ENCODE measurements at regions not wholly inside any gene's neighbourhood (a gene's known extent, or its start where the extent isn't known, plus 50 kb on each side); places are given as distances from the start of the nearest gene placed in this dataset.

DNA sequence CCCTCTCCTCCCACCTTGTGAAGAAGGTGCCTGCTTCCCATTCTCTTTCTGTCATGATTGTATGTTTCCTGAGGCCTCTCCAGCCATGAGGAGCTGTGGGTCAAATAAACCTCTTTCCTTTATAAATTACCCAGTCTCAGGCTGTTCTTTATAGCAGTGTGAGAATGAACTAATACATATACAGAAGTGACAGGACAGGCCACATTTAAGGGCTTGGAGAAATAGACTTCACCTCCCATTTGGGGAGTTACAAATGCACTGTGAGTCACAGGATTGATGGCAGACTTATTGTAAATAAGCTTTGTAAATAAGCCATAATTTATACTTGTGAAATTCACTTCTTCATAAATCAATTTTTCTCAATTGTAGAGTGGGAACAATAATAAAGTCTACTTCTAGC, 543.3 kb downstream of the LRRIQ3 start:
- no peaks in the 10 kb centered on the region for H3K79me2 ChIP-seq (ENCODE audit: insufficient read depth, low read length)
- no peaks in the 10 kb centered on the region for H3K4me1 ChIP-seq (ENCODE audit: insufficient read depth, low read length)
- no peaks in the 10 kb centered on the region for H3K27me3 ChIP-seq (ENCODE audit: insufficient read depth, low read length, poor library complexity)
- ATAC-seq (ENCODE audit: insufficient read depth, low read depth) (no peak), DNase-seq (no peak)
- no peak overlapping the region for H3K27ac ChIP-seq (ENCODE audit: low read length)
- TF ChIP-seq EZH2 (IDR thresholded peaks at IDR 0.05; ENCODE audit: borderline replicate concordance, low read depth, low read length, severe bottlenecking): no peak
- TF ChIP-seq, protein P1, sequence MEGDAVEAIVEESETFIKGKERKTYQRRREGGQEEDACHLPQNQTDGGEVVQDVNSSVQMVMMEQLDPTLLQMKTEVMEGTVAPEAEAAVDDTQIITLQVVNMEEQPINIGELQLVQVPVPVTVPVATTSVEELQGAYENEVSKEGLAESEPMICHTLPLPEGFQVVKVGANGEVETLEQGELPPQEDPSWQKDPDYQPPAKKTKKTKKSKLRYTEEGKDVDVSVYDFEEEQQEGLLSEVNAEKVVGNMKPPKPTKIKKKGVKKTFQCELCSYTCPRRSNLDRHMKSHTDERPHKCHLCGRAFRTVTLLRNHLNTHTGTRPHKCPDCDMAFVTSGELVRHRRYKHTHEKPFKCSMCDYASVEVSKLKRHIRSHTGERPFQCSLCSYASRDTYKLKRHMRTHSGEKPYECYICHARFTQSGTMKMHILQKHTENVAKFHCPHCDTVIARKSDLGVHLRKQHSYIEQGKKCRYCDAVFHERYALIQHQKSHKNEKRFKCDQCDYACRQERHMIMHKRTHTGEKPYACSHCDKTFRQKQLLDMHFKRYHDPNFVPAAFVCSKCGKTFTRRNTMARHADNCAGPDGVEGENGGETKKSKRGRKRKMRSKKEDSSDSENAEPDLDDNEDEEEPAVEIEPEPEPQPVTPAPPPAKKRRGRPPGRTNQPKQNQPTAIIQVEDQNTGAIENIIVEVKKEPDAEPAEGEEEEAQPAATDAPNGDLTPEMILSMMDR (IDR thresholded peaks at IDR 0.05; ENCODE audit: borderline replicate concordance, extremely low read depth, low read length, poor library complexity, severe bottlenecking): no peak
- H4K20me1 ChIP-seq (ENCODE audit: insufficient read depth, low read length): no peaks in the 10 kb centered on the region
- no peak overlapping the region for H3K4me3 ChIP-seq (ENCODE audit: low read depth in 1 of 2, low read length in 2 of 2)
- H3K9ac ChIP-seq (ENCODE audit: low read depth, low read length): no peak overlapping the region
- no peak overlapping the region for H2AFZ ChIP-seq (ENCODE audit: low read depth, low read length)
- no peaks in the 10 kb centered on the region for H3K9me3 ChIP-seq (ENCODE audit: insufficient read depth, low read length, severe bottlenecking)
- no peak overlapping the region for H3K4me2 ChIP-seq (ENCODE audit: insufficient read depth, low read length)
- no peaks in the 10 kb centered on the region for H3K36me3 ChIP-seq (ENCODE audit: insufficient read depth, low read length)

GRCh38 chr1:73644198-73644597, 553.8 kb downstream of the LRRIQ3 start:
- H3K4me2 ChIP-seq (ENCODE audit: insufficient read depth, low read length): no peak overlapping the region
- H3K4me3 ChIP-seq (ENCODE audit: low read depth in 1 of 2, low read length in 2 of 2): no peak overlapping the region
- no peak overlapping the region for H3K9ac ChIP-seq (ENCODE audit: low read depth, low read length)
- no peaks in the 10 kb centered on the region for H3K9me3 ChIP-seq (ENCODE audit: insufficient read depth, low read length, severe bottlenecking)
- no peaks in the 10 kb centered on the region for H4K20me1 ChIP-seq (ENCODE audit: insufficient read depth, low read length)
- no peaks in the 10 kb centered on the region for H3K27me3 ChIP-seq (ENCODE audit: insufficient read depth, low read length, poor library complexity)
- no peak for TF ChIP-seq EZH2 (IDR thresholded peaks at IDR 0.05; ENCODE audit: borderline replicate concordance, low read depth, low read length, severe bottlenecking)
- TF ChIP-seq, protein P1 (IDR thresholded peaks at IDR 0.05; ENCODE audit: borderline replicate concordance, extremely low read depth, low read length, poor library complexity, severe bottlenecking): no peak
- no peaks in the 10 kb centered on the region for H3K79me2 ChIP-seq (ENCODE audit: insufficient read depth, low read length)
- DNase-seq (no peak), ATAC-seq (ENCODE audit: insufficient read depth, low read depth) (no peak)
- H2AFZ ChIP-seq (ENCODE audit: low read depth, low read length): no peak overlapping the region
- H3K4me1 ChIP-seq (ENCODE audit: insufficient read depth, low read length): no peaks in the 10 kb centered on the region
- H3K36me3 ChIP-seq (ENCODE audit: insufficient read depth, low read length): no peaks in the 10 kb centered on the region
- no peak overlapping the region for H3K27ac ChIP-seq (ENCODE audit: low read length)

GRCh38 chr1:73639494-73639893, 558.5 kb downstream of the LRRIQ3 start:
- Histone ChIP-seq H3K4me2 (ENCODE audit: insufficient read depth, low read length) (no peak overlapping the region), H3K27me3 (ENCODE audit: insufficient read depth, low read length, poor library complexity) (no peaks in the 10 kb centered on the region), H3K36me3 (ENCODE audit: insufficient read depth, low read length) (no peaks in the 10 kb centered on the region), H3K9me3 (ENCODE audit: insufficient read depth, low read length, severe bottlenecking) (no peaks in the 10 kb centered on the region), H3K4me3 (ENCODE audit: low read depth in 1 of 2, low read length in 2 of 2) (no peak overlapping the region), H3K79me2 (ENCODE audit: insufficient read depth, low read length) (no peaks in the 10 kb centered on the region), H3K4me1 (ENCODE audit: insufficient read depth, low read length) (no peaks in the 10 kb centered on the region), H3K27ac (ENCODE audit: low read length) (no peak overlapping the region), H4K20me1 (ENCODE audit: insufficient read depth, low read length) (no peaks in the 10 kb centered on the region), H3K9ac (ENCODE audit: low read depth, low read length) (no peak overlapping the region), H2AFZ (ENCODE audit: low read depth, low read length) (no peak overlapping the region)
- no peak for ATAC-seq (ENCODE audit: insufficient read depth, low read depth)
- no peak for TF ChIP-seq EZH2 (IDR thresholded peaks at IDR 0.05; ENCODE audit: borderline replicate concordance, low read depth, low read length, severe bottlenecking)
- TF ChIP-seq, protein P1 (IDR thresholded peaks at IDR 0.05; ENCODE audit: borderline replicate concordance, extremely low read depth, low read length, poor library complexity, severe bottlenecking): no peak
- no peak for DNase-seq

GRCh38 chr1:73637264-73637663, 560.7 kb downstream of the LRRIQ3 start:
- no peak for ATAC-seq (ENCODE audit: insufficient read depth, low read depth)
- Histone ChIP-seq H3K4me1 (ENCODE audit: insufficient read depth, low read length) (no peaks in the 10 kb centered on the region), H3K27me3 (ENCODE audit: insufficient read depth, low read length, poor library complexity) (no peaks in the 10 kb centered on the region), H3K79me2 (ENCODE audit: insufficient read depth, low read length) (no peaks in the 10 kb centered on the region), H3K9ac (ENCODE audit: low read depth, low read length) (no peak overlapping the region), H4K20me1 (ENCODE audit: insufficient read depth, low read length) (no peaks in the 10 kb centered on the region), H3K9me3 (ENCODE audit: insufficient read depth, low read length, severe bottlenecking) (no peaks in the 10 kb centered on the region), H2AFZ (ENCODE audit: low read depth, low read length) (no peak overlapping the region), H3K4me3 (ENCODE audit: low read depth in 1 of 2, low read length in 2 of 2) (no peak overlapping the region), H3K36me3 (ENCODE audit: insufficient read depth, low read length) (no peaks in the 10 kb centered on the region), H3K27ac (ENCODE audit: low read length) (no peak overlapping the region), H3K4me2 (ENCODE audit: insufficient read depth, low read length) (no peak overlapping the region)
- no peak for TF ChIP-seq EZH2 (IDR thresholded peaks at IDR 0.05; ENCODE audit: borderline replicate concordance, low read depth, low read length, severe bottlenecking)
- TF ChIP-seq, protein P1 (IDR thresholded peaks at IDR 0.05; ENCODE audit: borderline replicate concordance, extremely low read depth, low read length, poor library complexity, severe bottlenecking): no peak
- DNase-seq: no peak
